OCI-LY7 (cell line): ENCODE measurements at regions not wholly inside any gene's neighbourhood (a gene's known extent, or its start where the extent isn't known, plus 50 kb on each side); places are given as distances from the start of the nearest gene placed in this dataset.

ENCODE experiments used
- BruUV-seq: library from RNA; stranded (reverse); fragments of 400-500 nt; replicated peaks from 2 replicates; lab custom pipeline; 2021; lab: Mats Ljungman, UMichigan
- CTCF ChIA-PET: fragments of 300-600 bp; sonication (Branson Sonifier 250); formaldehyde crosslinking; loops from one replicate; lab custom pipeline; 2022; ENCODE audit warnings: antibody characterized with exemption; ENCODE audit not compliant: unreplicated experiment; lab: Charles Lee
- POLR2A ChIA-PET: fragments of 300-600 bp; sonication (Branson Sonifier 250); formaldehyde crosslinking; loops from one replicate; lab custom pipeline; 2022; ENCODE audit warnings: antibody characterized with exemption; lab: Charles Lee
- DNase-seq: peaks from one replicate; pipeline ENCODE4 v3.0.0-alpha.2; 2015; ENCODE audit warnings: low spot score
- H2AFZ ChIP-seq: fragments of 200-600 bp; sonication (generic), shearing (Covaris generic); 2 replicates; pipeline ENCODE4 v1.6.1; 2014; ENCODE audit warnings: mild to moderate bottlenecking, antibody characterized with exemption, low read length, moderate library complexity
- H3K27ac ChIP-seq: fragments of 200-600 bp; sonication (generic); 2 replicates; pipeline ENCODE4 v1.5.1; 2014; ENCODE audit warnings: mixed run types, low read depth, mild to moderate bottlenecking, moderate library complexity, low read length, inconsistent platforms; ENCODE audit not compliant: poor library complexity, severe bottlenecking
- H3K36me3 ChIP-seq: fragments of 200-600 bp; sonication (generic); 2 replicates; pipeline ENCODE4 v1.6.1; 2014; ENCODE audit warnings: mild to moderate bottlenecking, antibody characterized with exemption, low read length, moderate library complexity, mixed read lengths; ENCODE audit not compliant: insufficient read depth
- H3K4me1 ChIP-seq: fragments of 200-600 bp; sonication (generic); 2 replicates; pipeline ENCODE4 v1.5.1; 2014; ENCODE audit warnings: mild to moderate bottlenecking, low read length; ENCODE audit not compliant: insufficient read depth, poor library complexity, severe bottlenecking
- H3K4me2 ChIP-seq: fragments of 200-600 bp; sonication (generic); 2 replicates; pipeline ENCODE4 v1.6.1; 2014; ENCODE audit warnings: mild to moderate bottlenecking, low read length
- H3K4me3 ChIP-seq: fragments of 200-600 bp; sonication (generic); 2 replicates; pipeline ENCODE4 v1.5.1; 2014; ENCODE audit warnings: mild to moderate bottlenecking, low read depth, low read length; ENCODE audit not compliant: poor library complexity, severe bottlenecking
- H3K79me2 ChIP-seq: fragments of 200-600 bp; sonication (generic); 2 replicates; pipeline ENCODE4 v1.6.1; 2016; ENCODE audit warnings: low read depth, mild to moderate bottlenecking, low read length, moderate library complexity, mixed read lengths; ENCODE audit not compliant: insufficient read depth
- H3K9me2 ChIP-seq: fragments of 200-600 bp; sonication (generic); 2 replicates; pipeline ENCODE4 v1.6.1; 2016; ENCODE audit warnings: mild to moderate bottlenecking, low read length, mixed read lengths; ENCODE audit not compliant: insufficient read depth
- H3K9me3 ChIP-seq: fragments of 200-600 bp; sonication (generic); 2 replicates; pipeline ENCODE4 v1.6.1; 2014; ENCODE audit warnings: mild to moderate bottlenecking, mixed run types, low read length, mixed read lengths
- H4K20me1 ChIP-seq: fragments of 200-600 bp; sonication (generic); 2 replicates; pipeline ENCODE4 v1.6.1; 2014; ENCODE audit warnings: mild to moderate bottlenecking, antibody characterized with exemption, low read length, moderate library complexity, mixed read lengths; ENCODE audit not compliant: insufficient read depth
- EZH2phosphoT487 ChIP-seq: fragments of 200-600 bp; sonication (generic); IDR thresholded peaks from 2 replicates; pipeline ENCODE4 v1.6.1; 2018; ENCODE audit warnings: low read depth, borderline replicate concordance, mild to moderate bottlenecking, mixed run types, antibody characterized with exemption, low read length, moderate library complexity, mixed read lengths
- intact Hi-C: fragments of 100-400 bp; cut with micrococcal nuclease; formaldehyde crosslinking; loops from one replicate; pipeline ENCODE4 v1.10.0; 2022; ENCODE audit not compliant: unreplicated experiment
- TF ChIP-seq, protein P1 (sequence below): fragments of 200-600 bp; sonication (generic); conservative IDR thresholded peaks from 2 replicates; pipeline ENCODE4 v1.5.1; 2014; ENCODE audit warnings: mild to moderate bottlenecking, antibody characterized with exemption, low read length, moderate library complexity, mixed read lengths

DNA sequence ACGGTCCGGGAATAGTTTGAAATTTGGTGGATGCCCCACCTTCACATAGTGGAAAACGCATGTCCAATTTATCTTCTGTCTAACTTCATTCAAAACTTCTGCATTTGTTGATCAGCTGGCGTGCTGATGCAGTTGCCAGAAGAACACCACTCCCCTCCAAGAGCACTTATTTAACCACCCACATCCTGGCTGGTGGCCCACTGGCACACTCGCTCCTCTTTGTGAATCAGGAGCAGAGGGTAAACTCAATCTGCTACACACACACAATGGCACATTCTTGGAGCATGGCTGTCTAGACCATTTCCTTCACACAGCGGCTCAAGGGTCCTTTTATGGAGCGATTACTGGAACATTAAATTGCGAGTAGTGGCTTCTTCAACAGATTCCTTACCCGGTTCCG, 55.1 kb upstream of the CEP162 start:
- intact Hi-C loops, result no loop called here
- Histone ChIP-seq H2AFZ (no peak overlapping the region), H3K9me2 (no peaks in the 10 kb centered on the region), H3K4me2 (no peak overlapping the region), H3K4me1 (no peaks in the 10 kb centered on the region), H3K79me2 (no peaks in the 10 kb centered on the region), H4K20me1 (no peaks in the 10 kb centered on the region), H3K27ac (no peak overlapping the region), H3K9me3 (no peaks in the 10 kb centered on the region), H3K36me3 (no peaks in the 10 kb centered on the region), H3K4me3 (no peak overlapping the region)
- CTCF ChIA-PET, result no interaction called here
- BruUV-seq, result no TSS peak
- TF ChIP-seq, protein P1, sequence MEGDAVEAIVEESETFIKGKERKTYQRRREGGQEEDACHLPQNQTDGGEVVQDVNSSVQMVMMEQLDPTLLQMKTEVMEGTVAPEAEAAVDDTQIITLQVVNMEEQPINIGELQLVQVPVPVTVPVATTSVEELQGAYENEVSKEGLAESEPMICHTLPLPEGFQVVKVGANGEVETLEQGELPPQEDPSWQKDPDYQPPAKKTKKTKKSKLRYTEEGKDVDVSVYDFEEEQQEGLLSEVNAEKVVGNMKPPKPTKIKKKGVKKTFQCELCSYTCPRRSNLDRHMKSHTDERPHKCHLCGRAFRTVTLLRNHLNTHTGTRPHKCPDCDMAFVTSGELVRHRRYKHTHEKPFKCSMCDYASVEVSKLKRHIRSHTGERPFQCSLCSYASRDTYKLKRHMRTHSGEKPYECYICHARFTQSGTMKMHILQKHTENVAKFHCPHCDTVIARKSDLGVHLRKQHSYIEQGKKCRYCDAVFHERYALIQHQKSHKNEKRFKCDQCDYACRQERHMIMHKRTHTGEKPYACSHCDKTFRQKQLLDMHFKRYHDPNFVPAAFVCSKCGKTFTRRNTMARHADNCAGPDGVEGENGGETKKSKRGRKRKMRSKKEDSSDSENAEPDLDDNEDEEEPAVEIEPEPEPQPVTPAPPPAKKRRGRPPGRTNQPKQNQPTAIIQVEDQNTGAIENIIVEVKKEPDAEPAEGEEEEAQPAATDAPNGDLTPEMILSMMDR, result no peak
- no peak for TF ChIP-seq EZH2phosphoT487
- no peak for DNase-seq
- POLR2A ChIA-PET, result interaction anchor here (0.6 kb wide), 1 partner anchor 162 kb away, joined by 4 read pairs; no protein-coding TSS in a partner anchor

DNA sequence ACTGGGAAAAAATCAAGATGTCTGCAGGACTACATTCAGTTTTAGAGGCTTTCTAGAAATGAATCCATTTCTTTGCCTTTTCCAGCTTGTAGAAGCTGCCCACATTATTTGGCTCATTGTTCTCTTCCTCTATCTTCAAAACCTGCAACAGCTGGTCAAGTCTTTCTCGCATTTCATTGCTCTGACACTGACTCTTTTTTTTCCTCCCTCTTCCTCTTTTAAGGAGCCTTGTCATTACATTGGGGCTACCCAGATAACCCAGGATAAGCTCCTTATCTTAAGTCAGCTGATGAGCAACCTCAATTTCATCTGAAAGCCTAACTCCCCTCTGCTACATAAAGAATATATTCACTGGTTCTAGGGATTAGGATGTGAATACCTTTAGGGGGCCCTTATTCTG, 53.2 kb upstream of the CEP162 start:
- intact Hi-C loops, result no loop called here
- POLR2A ChIA-PET, result no interaction called here
- BruUV-seq, result no TSS peak

GRCh38 chr6:84280030-84280429, 52.6 kb upstream of the CEP162 start:
- ChIA-PET CTCF (no interaction called here), POLR2A (no interaction called here)
- Histone ChIP-seq H3K79me2 (no peaks in the 10 kb centered on the region), H3K36me3 (no peaks in the 10 kb centered on the region), H3K9me2 (no peaks in the 10 kb centered on the region), H4K20me1 (no peaks in the 10 kb centered on the region), H2AFZ (no peak overlapping the region), H3K4me2 (no peak overlapping the region), H3K9me3 (no peaks in the 10 kb centered on the region), H3K4me1 (no peaks in the 10 kb centered on the region), H3K27ac (no peak overlapping the region), H3K4me3 (no peak overlapping the region)
- no peak for DNase-seq
- BruUV-seq, result no TSS peak
- intact Hi-C loops, result no loop called here
- TF ChIP-seq EZH2phosphoT487, result no peak
- TF ChIP-seq, protein P1, result no peak

More for the DNA sequence above, 53.2 kb upstream of the CEP162 start:
- H4K20me1 ChIP-seq, result no peaks in the 10 kb centered on the region
- H3K79me2 ChIP-seq, result no peaks in the 10 kb centered on the region
- no peaks in the 10 kb centered on the region for H3K4me1 ChIP-seq
- H3K9me2 ChIP-seq, result no peaks in the 10 kb centered on the region
- no peak for DNase-seq
- H2AFZ ChIP-seq, result no peak overlapping the region
- no peak overlapping the region for H3K27ac ChIP-seq
- CTCF ChIA-PET, result no interaction called here
- H3K36me3 ChIP-seq, result no peaks in the 10 kb centered on the region
- no peaks in the 10 kb centered on the region for H3K9me3 ChIP-seq
- no peak overlapping the region for H3K4me2 ChIP-seq
- H3K4me3 ChIP-seq, result no peak overlapping the region
- no peak for TF ChIP-seq EZH2phosphoT487
- TF ChIP-seq, protein P1, result no peak
